ENCODE measurements at regions not wholly inside any gene's neighbourhood (a gene's known extent, or its start where the extent isn't known, plus 50 kb on each side); places are given as distances from the start of the nearest gene placed in this dataset.

- no peak for DNase-seq (ENCODE audit: low read depth in 4 of 4, low spot score in 3 of 4)
Observed at GRCh38 chr19:5392486-5392885, 51.9 kb upstream of the PTPRS start.

DNA sequence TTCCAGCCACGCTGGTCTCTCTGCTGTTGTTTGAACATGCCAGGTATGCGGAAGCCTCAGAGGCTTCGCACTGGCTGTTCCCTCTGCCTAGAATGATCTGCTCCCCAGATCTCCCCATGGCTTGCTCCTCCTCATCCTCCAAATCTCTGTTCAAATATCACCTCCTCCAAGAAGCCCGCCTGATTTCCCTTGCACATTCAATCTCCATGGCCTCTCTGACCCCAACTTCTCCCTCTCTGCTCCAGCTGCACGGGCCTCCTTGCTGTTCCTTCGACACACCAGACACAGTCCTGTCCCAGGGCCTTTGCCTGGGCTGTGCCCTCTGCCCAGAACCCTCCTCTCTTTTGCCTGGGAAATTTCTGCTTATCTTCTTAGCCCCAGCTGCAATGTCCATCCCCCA is 52.5 kb upstream of the PTPRS start:
- DNase-seq (ENCODE audit: low read depth in 4 of 4, low spot score in 3 of 4) = no peak

DNA sequence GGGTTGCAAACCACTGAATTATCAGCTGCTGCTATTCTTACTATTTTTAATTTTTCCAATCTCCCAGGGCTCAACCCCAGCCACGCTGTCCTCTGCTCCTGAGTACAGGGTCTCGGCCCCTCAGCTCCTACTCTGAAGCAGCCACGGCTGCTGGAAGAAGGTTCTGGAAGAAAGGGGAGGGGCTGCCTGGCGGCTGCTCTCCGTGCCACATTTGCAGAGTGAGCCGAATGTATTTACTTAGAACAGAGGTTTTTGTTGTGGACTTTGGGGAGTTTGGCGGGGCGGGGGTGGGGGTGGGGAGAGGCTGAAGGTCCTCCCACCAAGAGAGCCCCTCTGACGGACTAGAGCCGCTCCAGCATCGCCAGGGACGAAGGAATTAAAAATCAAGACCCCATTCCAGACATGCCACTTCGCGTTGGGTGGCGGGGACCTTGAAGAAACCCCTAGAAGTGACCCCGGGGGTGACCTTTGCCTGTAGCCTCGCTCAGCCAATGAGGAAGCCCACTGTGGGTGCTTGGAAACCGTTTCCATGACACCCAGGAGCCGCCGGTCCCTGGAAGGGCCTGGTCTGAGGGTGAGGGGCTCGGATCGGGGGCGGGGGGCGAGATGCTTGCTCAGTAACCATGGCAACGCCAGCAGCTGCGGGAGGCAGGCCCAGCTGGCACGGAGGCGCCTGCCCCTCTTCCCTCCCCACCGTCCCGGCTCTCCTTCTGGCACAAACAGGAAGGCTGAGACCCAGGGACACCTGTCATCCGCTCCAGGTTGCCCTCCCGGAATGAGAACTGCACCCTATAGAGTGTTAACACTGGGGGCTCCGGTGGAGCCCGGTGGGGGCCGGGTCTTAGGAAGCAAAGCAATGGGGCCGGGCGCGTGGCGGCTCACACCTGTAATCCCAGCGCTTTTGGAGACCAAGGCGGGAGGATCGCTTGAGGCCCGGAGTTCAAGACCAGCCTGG is 54.2 kb upstream of the PTPRS start:
- DNase-seq (ENCODE audit: low read depth in 4 of 4, low spot score in 3 of 4) = no peak

- no peak for DNase-seq (ENCODE audit: low read depth in 4 of 4, low spot score in 3 of 4)
Observed at GRCh38 chr19:5395556-5395955, 54.9 kb upstream of the PTPRS start.

DNA sequence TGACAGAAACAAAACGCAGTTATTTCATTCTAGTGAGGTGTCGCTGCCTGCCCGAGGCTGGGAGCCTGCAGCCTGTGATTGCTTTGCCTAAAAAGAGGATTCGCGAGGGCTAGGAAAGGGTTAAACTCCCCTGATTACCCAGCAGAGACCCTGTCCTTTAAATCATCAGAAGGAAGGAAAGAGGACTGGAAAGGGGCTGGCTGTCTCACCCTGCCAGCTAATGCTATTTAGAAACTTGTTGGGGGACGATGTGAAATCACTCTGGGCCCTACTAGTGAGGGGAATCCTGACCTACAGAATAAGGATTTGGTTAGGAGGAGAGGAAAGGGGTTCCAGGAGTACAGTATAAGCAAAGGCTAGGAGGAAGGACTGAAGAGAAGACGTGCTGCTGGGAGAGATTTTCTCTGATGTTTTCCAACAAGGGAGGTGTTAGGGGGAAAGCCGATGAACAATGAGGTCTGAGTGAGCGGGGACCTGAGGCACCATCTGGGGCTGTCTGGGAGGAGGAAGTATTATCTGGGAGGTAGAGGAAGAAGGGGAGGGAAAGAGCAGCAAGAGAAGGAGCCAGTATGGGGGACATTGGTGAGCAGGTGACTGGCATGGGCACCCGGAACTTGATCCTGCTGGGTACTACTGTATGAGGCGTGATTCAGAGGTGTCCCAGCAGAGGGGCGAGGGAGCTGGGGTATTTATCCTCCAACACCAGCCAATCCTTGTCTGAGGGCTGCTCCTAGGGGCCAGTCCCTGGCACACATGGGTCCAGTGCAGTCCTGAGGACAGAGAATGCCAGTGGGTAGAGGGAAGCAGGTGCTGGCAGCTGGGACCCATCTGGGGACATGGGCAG is 55.7 kb upstream of the PTPRS start:
- no peak for DNase-seq (ENCODE audit: low read depth in 4 of 4, low spot score in 3 of 4)

DNA sequence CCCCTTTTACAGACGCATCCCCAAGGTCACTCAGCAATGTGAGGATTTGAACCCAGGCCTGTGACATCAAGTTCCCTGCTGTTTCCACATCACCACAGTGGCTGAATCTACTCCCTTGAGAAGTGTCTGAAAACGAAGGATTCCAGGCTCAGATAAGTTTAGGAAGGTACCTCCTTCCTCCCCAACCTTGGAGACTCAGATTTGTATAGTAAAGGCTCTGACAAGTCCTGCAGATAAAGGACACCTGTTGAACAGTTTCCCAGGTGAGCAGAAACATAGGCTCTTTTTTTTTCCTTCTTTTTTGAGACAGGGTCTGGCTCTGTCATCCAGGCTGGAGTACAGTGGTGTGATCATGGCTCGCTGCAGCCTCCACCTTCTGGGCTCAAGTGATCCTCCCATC is 56.4 kb upstream of the PTPRS start:
- no peak for DNase-seq (ENCODE audit: low read depth in 4 of 4, low spot score in 3 of 4)

- DNase-seq (ENCODE audit: low read depth in 4 of 4, low spot score in 3 of 4) = no peak
Observed at GRCh38 chr19:5397804-5398692, 57.2 kb upstream of the ZNRF4 start.

GRCh38 chr19:5398693-5399057 is 56.5 kb upstream of the ZNRF4 start:
- DNase-seq (ENCODE audit: low read depth in 4 of 4, low spot score in 3 of 4) = no peak

DNA sequence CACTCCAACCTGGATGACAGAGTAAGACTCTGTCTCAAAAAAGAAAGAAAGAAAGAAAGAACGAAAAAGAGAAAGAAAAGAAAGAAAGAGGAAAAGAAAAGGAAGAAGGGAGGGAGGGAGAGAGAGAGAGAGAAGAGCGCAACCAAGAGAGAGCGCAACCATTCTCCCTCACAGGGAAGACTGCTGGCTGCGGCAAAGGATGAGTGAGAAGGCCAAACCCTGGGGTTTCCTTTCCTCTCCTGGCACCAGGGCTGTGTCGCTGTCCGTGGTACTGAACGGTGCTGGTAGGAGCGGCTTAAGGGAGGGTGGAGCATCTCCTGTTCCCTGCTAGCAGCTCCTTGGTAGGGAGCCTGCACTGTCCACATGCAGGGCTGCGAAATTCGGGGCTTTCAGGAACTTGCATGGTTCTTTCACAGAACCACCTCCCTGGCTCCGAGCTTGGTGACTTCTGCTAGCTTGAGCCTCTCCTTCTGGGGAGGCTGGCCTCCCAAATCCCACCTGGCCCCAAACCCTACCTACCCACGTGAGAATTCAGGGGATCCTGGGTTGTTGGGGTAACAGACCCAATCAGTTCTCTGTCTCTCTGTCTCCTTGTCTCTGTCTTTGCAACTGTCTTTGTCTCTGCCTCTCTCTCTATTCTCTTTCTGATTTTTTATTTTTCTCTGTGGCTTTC is 51.1 kb upstream of the ZNRF4 start:
- DNase-seq (ENCODE audit: low read depth in 4 of 4, low spot score in 3 of 4) = peak; percentile 83 to 90 (median 86)

Measured in right renal pelvis (tissue), 4 donors.